ENCODE measurements at regions not wholly inside any gene's neighbourhood (a gene's known extent, or its start where the extent isn't known, plus 50 kb on each side); places are given as distances from the start of the nearest gene placed in this dataset.

- H3K9me1 ChIP-seq (ENCODE audit: control insufficient read depth, extremely low read depth, insufficient read depth, low read length): no peaks in the 10 kb centered on the region
- H3K4me2 ChIP-seq (ENCODE audit: control insufficient read depth, extremely low read depth, insufficient read depth, low read depth, low read length): no peak overlapping the region
- no peak for TF ChIP-seq CTCF (optimal IDR thresholded peaks at IDR 0.05 in 1 of 3, IDR thresholded peaks at IDR 0.05 in 1 of 3, conservative IDR thresholded peaks at IDR 0.05 in 1 of 3; ENCODE audit: extremely low read depth in 1 of 3, insufficient read depth in 2 of 3, low read length in 3 of 3)
- TF ChIP-seq EZH2 (IDR thresholded peaks at IDR 0.05; ENCODE audit: low read length): no peak
- H3K79me2 ChIP-seq (ENCODE audit: control insufficient read depth, insufficient read depth, low read length): no peaks in the 10 kb centered on the region
- no peaks in the 10 kb centered on the region for H3K27me3 ChIP-seq (ENCODE audit: control insufficient read depth, extremely low read depth, insufficient read depth, low read length)
- no peaks in the 10 kb centered on the region for H3K36me3 ChIP-seq (ENCODE audit: control insufficient read depth in 2 of 2, extremely low read depth in 1 of 2, insufficient read depth in 2 of 2, low read length in 2 of 2)
- H3K4me3 ChIP-seq (ENCODE audit: control insufficient read depth in 2 of 3, extremely low read depth in 1 of 3, insufficient read depth in 2 of 3, low read depth in 1 of 3, low read length in 3 of 3): no peak overlapping the region
- dilution Hi-C loops (cut with MboI; ENCODE audit: extremely low pct_ligation_motif_present, low sequenced_read_pairs): no loop called here
- FAIRE-seq: no peak
- H3K27ac ChIP-seq (ENCODE audit: control insufficient read depth, insufficient read depth, low read length): no peak overlapping the region
- no peak for DNase-seq (ENCODE audit: low read depth, low spot score)
- no peaks in the 10 kb centered on the region for H3K4me1 ChIP-seq (ENCODE audit: control insufficient read depth, extremely low read depth, insufficient read depth, low read length)
- H2AFZ ChIP-seq (ENCODE audit: control insufficient read depth, low read length): no peak overlapping the region
- H3K9ac ChIP-seq (ENCODE audit: control insufficient read depth, extremely low read depth, insufficient read depth, low read length): no peak overlapping the region
- no peaks in the 10 kb centered on the region for H3K9me3 ChIP-seq (ENCODE audit: control insufficient read depth, low read depth, low read length)
- H4K20me1 ChIP-seq (ENCODE audit: control insufficient read depth, extremely low read depth, insufficient read depth, low read length): no peaks in the 10 kb centered on the region
These were observed 244.2 kb downstream of the GRXCR1 start for GRCh38 chr4:43136752-43137151.

- H4K20me1 ChIP-seq (ENCODE audit: control insufficient read depth, extremely low read depth, insufficient read depth, low read length): no peaks in the 10 kb centered on the region
- no peak overlapping the region for H3K4me3 ChIP-seq (ENCODE audit: control insufficient read depth in 2 of 3, extremely low read depth in 1 of 3, insufficient read depth in 2 of 3, low read depth in 1 of 3, low read length in 3 of 3)
- H2AFZ ChIP-seq (ENCODE audit: control insufficient read depth, low read length): no peak overlapping the region
- dilution Hi-C loops (cut with MboI; ENCODE audit: extremely low pct_ligation_motif_present, low sequenced_read_pairs): no loop called here
- FAIRE-seq (no peak), DNase-seq (ENCODE audit: low read depth, low spot score) (no peak)
- TF ChIP-seq EZH2 (IDR thresholded peaks at IDR 0.05; ENCODE audit: low read length) (no peak), CTCF (optimal IDR thresholded peaks at IDR 0.05 in 1 of 3, IDR thresholded peaks at IDR 0.05 in 1 of 3, conservative IDR thresholded peaks at IDR 0.05 in 1 of 3; ENCODE audit: extremely low read depth in 1 of 3, insufficient read depth in 2 of 3, low read length in 3 of 3) (no peak)
- H3K36me3 ChIP-seq (ENCODE audit: control insufficient read depth in 2 of 2, extremely low read depth in 1 of 2, insufficient read depth in 2 of 2, low read length in 2 of 2): no peaks in the 10 kb centered on the region
- no peaks in the 10 kb centered on the region for H3K9me3 ChIP-seq (ENCODE audit: control insufficient read depth, low read depth, low read length)
- no peak overlapping the region for H3K4me2 ChIP-seq (ENCODE audit: control insufficient read depth, extremely low read depth, insufficient read depth, low read depth, low read length)
- H3K27ac ChIP-seq (ENCODE audit: control insufficient read depth, insufficient read depth, low read length): no peak overlapping the region
- H3K9me1 ChIP-seq (ENCODE audit: control insufficient read depth, extremely low read depth, insufficient read depth, low read length): no peaks in the 10 kb centered on the region
- H3K4me1 ChIP-seq (ENCODE audit: control insufficient read depth, extremely low read depth, insufficient read depth, low read length): no peaks in the 10 kb centered on the region
- no peaks in the 10 kb centered on the region for H3K79me2 ChIP-seq (ENCODE audit: control insufficient read depth, insufficient read depth, low read length)
- H3K9ac ChIP-seq (ENCODE audit: control insufficient read depth, extremely low read depth, insufficient read depth, low read length): no peak overlapping the region
- no peaks in the 10 kb centered on the region for H3K27me3 ChIP-seq (ENCODE audit: control insufficient read depth, extremely low read depth, insufficient read depth, low read length)
These were observed 253.7 kb downstream of the GRXCR1 start for GRCh38 chr4:43146198-43146597.

Measured in keratinocyte (primary cell).